Nephron progenitor cell (in vitro differentiated cells): ENCODE measurements at regions not wholly inside any gene's neighbourhood (a gene's known extent, or its start where the extent isn't known, plus 50 kb on each side); places are given as distances from the start of the nearest gene placed in this dataset.

Source experiments
- DNase-seq: peaks from one replicate; pipeline ENCODE4 v3.0.0; 2021
- H3K27ac Mint-ChIP-seq: 2 replicates; pipeline ENCODE4 v1.8.0; 2021; ENCODE audit warnings: mild to moderate bottlenecking, moderate library complexity, mixed read lengths
- H3K27me3 Mint-ChIP-seq: 2 replicates; pipeline ENCODE4 v1.8.0; 2021; ENCODE audit warnings: mild to moderate bottlenecking, low read depth, mixed read lengths; ENCODE audit not compliant: poor library complexity
- H3K36me3 Mint-ChIP-seq: 2 replicates; pipeline ENCODE4 v1.8.0; 2021; ENCODE audit warnings: low read depth, mixed read lengths
- H3K4me1 Mint-ChIP-seq: 2 replicates; pipeline ENCODE4 v1.8.0; 2021; ENCODE audit warnings: mixed read lengths
- H3K4me3 Mint-ChIP-seq: 2 replicates; pipeline ENCODE4 v1.8.0; 2021; ENCODE audit warnings: mild to moderate bottlenecking, moderate library complexity, mixed read lengths
- H3K9me3 Mint-ChIP-seq: 2 replicates; pipeline ENCODE4 v1.8.0; 2021; ENCODE audit warnings: mild to moderate bottlenecking, moderate library complexity, mixed read lengths
- TF ChIP-seq, protein P1 (sequence below): fragments of 200-600 bp; sonication (generic); IDR thresholded peaks from 2 replicates; pipeline ENCODE4 v1.5.0; 2021; ENCODE audit warnings: antibody characterized with exemption

DNA sequence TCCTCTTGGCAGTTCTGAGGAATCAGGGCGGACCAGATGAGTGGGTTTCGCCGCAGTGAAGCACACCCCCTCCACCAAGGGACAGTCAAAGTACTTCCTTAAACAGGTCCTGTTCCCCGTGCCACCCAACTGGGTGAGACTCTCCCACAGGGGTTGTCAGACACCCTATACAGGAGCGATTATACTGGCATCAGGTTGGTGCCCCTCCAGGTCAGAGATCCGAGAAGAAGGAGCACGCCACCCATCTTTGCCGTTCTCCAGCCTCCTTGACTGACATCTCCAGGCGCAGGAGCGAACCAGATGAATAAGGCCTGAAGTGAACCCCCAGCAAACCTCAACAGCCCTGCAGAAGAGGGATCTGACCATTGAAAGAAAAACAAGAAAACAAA, 108.1 kb upstream of the ZBTB20 start:
- H3K4me1 Mint-ChIP-seq: no peaks in the 10 kb centered on the region
- TF ChIP-seq, protein P1, sequence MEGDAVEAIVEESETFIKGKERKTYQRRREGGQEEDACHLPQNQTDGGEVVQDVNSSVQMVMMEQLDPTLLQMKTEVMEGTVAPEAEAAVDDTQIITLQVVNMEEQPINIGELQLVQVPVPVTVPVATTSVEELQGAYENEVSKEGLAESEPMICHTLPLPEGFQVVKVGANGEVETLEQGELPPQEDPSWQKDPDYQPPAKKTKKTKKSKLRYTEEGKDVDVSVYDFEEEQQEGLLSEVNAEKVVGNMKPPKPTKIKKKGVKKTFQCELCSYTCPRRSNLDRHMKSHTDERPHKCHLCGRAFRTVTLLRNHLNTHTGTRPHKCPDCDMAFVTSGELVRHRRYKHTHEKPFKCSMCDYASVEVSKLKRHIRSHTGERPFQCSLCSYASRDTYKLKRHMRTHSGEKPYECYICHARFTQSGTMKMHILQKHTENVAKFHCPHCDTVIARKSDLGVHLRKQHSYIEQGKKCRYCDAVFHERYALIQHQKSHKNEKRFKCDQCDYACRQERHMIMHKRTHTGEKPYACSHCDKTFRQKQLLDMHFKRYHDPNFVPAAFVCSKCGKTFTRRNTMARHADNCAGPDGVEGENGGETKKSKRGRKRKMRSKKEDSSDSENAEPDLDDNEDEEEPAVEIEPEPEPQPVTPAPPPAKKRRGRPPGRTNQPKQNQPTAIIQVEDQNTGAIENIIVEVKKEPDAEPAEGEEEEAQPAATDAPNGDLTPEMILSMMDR: no peak
- no peak overlapping the region for H3K4me3 Mint-ChIP-seq
- no peak overlapping the region for H3K27ac Mint-ChIP-seq
- H3K9me3 Mint-ChIP-seq: peaks cover 20% of the 10 kb centered on the region
- DNase-seq: no peak
- H3K27me3 Mint-ChIP-seq: no peaks in the 10 kb centered on the region
- no peaks in the 10 kb centered on the region for H3K36me3 Mint-ChIP-seq

DNA sequence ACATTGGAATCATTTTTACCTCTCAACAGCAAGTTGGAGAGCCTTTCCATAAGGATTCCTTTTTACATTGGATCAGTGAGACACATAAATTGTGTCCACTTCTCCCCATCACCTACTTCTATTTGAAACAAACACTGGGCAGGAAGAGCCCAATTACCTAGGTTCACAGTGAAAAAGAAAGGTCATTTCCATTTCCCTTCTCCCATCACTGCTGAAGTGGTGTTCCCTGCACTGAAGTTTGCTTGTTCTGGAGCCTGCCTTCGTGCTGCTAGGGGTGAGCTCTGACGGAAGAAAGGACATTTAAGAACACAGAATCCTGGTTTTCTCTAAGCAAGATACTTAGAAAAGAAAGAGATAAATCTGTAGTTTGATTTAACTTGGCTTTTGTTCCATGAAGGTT, 123.8 kb upstream of the ZBTB20 start:
- no peak overlapping the region for H3K27ac Mint-ChIP-seq

DNA sequence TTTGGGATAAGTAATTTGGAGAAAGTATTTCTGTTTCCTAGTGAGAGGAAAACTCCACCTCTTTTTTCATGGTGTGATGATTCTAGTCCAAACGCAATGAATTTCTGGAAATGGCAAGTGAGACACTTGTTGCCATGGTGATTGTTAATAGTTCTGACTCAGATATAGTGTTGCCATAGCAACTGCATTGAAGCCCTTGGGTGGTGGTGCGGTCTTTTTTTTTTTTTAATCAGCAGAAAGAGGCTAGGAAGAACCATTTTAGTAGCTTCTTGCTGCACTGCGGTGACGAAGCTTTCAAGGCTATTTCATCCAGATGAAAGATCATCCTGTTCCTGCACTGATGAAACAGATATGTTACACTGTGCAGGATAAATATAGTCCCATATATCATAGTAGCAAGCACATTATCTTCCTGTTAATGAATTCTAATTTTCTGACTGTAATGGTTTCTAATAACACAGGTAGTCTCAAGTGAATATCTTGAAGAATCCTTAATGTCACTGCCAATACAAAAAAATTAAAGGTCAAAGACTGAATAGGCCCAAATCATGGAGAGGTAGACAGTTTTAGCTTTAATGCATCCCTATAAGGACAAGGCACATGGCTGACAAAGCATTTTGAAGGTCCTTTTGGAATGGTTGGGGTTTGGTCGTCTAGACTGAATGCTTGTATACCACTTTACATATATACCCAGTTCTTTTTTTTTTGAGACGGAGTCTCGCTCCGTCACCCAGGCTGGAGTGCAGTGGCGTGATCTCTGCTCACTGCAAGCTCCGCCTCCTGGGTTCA, 125.1 kb upstream of the ZBTB20 start:
- Mint-ChIP-seq H3K9me3 (no peaks in the 10 kb centered on the region), H3K27me3 (peaks cover 5% of the 10 kb centered on the region), H3K4me1 (no peaks in the 10 kb centered on the region), H3K36me3 (no peaks in the 10 kb centered on the region), H3K27ac (no peak overlapping the region), H3K4me3 (no peak overlapping the region)
- no peak for DNase-seq
- TF ChIP-seq, protein P1: no peak

More for the DNA sequence above, 123.8 kb upstream of the ZBTB20 start:
- Mint-ChIP-seq H3K4me3 (no peak overlapping the region), H3K9me3 (no peaks in the 10 kb centered on the region), H3K27me3 (peaks cover 5% of the 10 kb centered on the region), H3K4me1 (no peaks in the 10 kb centered on the region), H3K36me3 (no peaks in the 10 kb centered on the region)
- TF ChIP-seq, protein P1: no peak
- DNase-seq: no peak

DNA sequence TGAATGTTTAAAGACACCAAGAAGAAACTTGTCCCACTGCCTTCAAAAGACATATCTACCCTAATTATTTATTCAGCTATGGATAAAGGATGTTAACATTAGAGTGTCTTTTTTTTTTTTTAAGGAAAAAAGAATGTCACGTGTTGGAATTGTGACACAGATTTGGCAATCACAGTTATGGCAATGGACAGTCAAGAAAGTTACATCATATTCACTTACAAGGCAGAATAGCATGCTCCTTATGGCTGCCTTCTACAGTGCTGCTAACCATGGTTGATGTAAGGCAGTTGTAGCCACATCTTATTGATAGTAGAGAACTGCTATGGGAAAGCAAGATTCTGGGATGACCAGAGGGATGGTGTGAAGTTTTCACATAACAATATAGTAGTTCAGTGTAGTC, 128.8 kb upstream of the ZBTB20 start:
- Mint-ChIP-seq H3K27ac (no peak overlapping the region), H3K9me3 (no peaks in the 10 kb centered on the region), H3K27me3 (peaks cover 5% of the 10 kb centered on the region)

DNA sequence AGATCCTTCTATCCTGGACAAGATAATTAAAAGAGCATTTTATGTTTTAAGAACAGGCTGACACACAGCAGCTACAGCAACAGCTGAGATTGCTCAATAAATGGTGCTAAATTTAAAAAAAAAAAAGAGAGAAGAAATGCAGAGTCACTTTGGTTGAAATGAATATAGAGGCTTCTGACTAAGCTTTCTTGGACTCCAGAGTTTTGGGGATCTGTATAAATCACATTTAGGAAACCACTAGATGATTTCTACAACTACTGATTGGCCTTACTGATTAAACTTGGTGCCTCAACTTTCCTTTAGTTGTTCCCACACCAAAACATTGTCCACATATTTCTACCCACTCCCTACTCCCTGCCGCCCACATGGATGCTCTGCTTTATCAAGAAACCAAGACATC, 132.9 kb upstream of the ZBTB20 start:
- Mint-ChIP-seq H3K9me3 (no peaks in the 10 kb centered on the region), H3K36me3 (no peaks in the 10 kb centered on the region), H3K27me3 (no peaks in the 10 kb centered on the region), H3K27ac (no peak overlapping the region), H3K4me3 (no peak overlapping the region), H3K4me1 (no peaks in the 10 kb centered on the region)
- TF ChIP-seq, protein P1: no peak
- no peak for DNase-seq

More for the DNA sequence above, 128.8 kb upstream of the ZBTB20 start:
- no peak for DNase-seq
- no peak overlapping the region for H3K4me3 Mint-ChIP-seq
- TF ChIP-seq, protein P1: no peak
- no peaks in the 10 kb centered on the region for H3K4me1 Mint-ChIP-seq
- H3K36me3 Mint-ChIP-seq: no peaks in the 10 kb centered on the region

DNA sequence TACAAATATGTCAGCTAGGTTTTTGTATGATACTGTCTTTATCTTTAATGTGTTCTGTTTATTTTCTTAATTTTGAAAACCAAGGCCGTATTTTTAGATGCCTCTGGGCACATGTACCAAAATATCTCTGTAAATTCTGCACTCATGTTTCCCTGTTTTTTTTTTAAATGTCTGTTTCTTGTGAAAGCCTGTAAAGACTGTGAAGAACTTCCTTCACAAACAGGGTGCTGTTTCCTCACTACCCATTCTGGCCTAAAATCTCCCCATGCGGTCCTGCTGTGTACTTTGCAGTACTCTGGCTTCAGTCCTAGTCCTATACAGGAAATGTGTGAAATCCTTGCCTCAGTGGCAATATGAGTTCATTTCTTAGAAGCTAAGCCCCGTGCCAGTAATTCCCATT, 133.4 kb upstream of the ZBTB20 start:
- Mint-ChIP-seq H3K36me3 (no peaks in the 10 kb centered on the region), H3K9me3 (no peaks in the 10 kb centered on the region), H3K27ac (no peak overlapping the region), H3K27me3 (no peaks in the 10 kb centered on the region), H3K4me3 (no peak overlapping the region), H3K4me1 (no peaks in the 10 kb centered on the region)
- no peak for DNase-seq
- TF ChIP-seq, protein P1: no peak
